Coronary artery (tissue), 2 donors: ENCODE measurements at regions not wholly inside any gene's neighbourhood (a gene's known extent, or its start where the extent isn't known, plus 50 kb on each side); places are given as distances from the start of the nearest gene placed in this dataset.

Experiments used
- DNase-seq: peaks from one replicate; pipeline ENCODE4 v3.0.0-alpha.2; 2017; ENCODE audit warnings: low spot score
- H3K27ac ChIP-seq, 2 donors: fragments of 200-600 bp; sonication (generic); one replicate each; pipeline ENCODE4 v1.5.1; 2016 to 2019
- H3K4me3 ChIP-seq: fragments of 200-600 bp; sonication (generic); 2 replicates; pipeline ENCODE4 v1.5.1; 2016; ENCODE audit warnings: mild to moderate bottlenecking, moderate library complexity
- CTCF ChIP-seq: fragments of 200-600 bp; sonication (generic); IDR thresholded peaks from one replicate; pipeline ENCODE4 v1.5.1; 2019; ENCODE audit warnings: antibody characterized with exemption

GRCh38 chrX:96436105-96436504 lies 248.5 kb upstream of the DIAPH2 start:
- TF ChIP-seq CTCF = no peak
- H3K4me3 ChIP-seq = no peak overlapping the region
- DNase-seq = no peak
- peak overlapping the region in 1 of 2 donors; percentile 59 for H3K27ac ChIP-seq

GRCh38 chrX:96438803-96439202 lies 245.8 kb upstream of the DIAPH2 start:
- Histone ChIP-seq H3K4me3 (no peak overlapping the region), H3K27ac (no peak overlapping the region)
- no peak for DNase-seq
- TF ChIP-seq CTCF = no peak

DNA sequence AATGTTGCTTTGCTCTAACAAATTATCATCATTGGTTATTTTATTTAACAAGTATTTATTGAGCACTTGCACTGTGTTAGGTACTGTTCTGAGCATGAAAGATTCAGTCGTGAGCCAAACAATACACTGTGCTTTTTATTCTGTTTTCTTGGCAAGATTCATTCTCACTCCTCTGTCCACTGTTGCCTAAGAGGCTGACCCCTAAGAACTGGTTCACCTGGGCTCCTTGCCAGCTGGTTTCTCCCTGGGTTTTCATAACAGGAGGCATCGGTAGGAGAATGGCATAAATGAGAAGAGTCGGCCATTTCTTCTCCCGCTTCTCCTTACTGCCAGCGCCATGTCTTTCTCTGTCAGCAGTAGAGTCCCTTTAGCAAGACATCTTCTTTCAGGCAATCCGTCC lies 243.7 kb upstream of the DIAPH2 start:
- DNase-seq = no peak

DNA sequence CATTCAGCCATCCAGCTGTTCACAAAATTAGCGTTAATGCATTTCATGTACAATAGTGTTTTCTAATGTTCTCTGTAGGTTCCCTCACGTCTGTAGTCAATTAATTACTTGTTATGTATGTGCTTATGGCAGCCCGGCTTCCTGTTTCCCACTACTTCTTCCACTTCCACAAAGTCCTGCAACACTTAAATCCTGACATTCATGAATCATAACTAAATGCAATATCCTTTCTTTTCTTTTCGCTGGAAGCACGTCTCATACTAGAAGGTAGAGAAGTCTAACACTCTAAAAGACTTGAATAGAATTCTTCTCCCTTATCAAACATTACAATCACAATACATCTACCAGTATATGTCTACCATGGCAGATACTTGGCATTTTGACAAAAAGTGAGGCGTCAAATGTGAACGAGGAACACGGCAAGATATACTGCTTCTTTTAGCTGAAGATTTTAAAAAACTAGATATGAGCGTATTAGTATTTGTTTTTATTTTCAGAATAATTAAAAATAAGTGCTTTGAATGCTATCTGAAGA lies 239.0 kb upstream of the DIAPH2 start:
- TF ChIP-seq CTCF = no peak
- Histone ChIP-seq H3K27ac (no peak overlapping the region), H3K4me3 (no peak overlapping the region)
- no peak for DNase-seq

More for the DNA sequence above, 243.7 kb upstream of the DIAPH2 start:
- TF ChIP-seq CTCF = no peak
- Histone ChIP-seq H3K4me3 (no peak overlapping the region), H3K27ac (no peak overlapping the region)

DNA sequence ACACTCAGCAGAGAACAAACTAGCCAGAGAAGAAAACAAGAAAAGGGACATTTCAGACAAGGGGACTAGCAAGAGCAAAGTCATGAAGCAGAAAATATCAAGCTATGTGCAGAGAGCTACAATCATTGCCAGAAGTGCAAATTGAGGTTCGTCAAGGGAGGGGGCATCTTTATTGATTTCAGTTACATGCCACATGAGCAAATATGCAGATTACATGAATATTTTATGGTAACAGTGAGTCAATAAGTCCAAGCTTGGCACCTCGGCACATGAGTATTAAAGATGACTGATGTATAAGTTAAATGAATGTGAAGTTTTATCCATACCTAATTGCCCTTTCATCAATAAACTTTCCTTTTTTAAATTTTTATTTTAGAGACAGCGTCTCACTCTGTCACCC lies 238.1 kb upstream of the DIAPH2 start:
- no peak overlapping the region for H3K27ac ChIP-seq
- TF ChIP-seq CTCF = no peak
- DNase-seq = no peak
- no peak overlapping the region for H3K4me3 ChIP-seq

DNA sequence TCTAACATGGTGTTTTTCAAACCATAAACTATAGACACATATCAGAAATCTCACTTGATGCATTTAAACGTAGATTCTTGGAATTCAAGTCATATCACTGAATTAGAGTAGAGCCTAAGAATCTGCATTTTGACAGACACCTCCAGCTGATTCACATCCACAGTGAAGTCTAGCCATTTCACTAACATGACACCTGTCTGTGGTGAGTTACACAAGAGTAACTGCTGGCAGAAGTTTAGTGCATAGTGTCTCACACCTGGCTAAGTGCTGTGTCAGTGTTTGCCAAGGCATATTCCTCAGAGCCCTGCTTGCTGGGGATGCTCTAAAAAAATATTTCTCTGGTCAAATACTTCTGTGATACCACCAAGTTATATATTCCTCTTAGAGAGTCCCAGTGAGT lies 237.5 kb upstream of the DIAPH2 start:
- TF ChIP-seq CTCF = no peak
- DNase-seq = no peak

DNA sequence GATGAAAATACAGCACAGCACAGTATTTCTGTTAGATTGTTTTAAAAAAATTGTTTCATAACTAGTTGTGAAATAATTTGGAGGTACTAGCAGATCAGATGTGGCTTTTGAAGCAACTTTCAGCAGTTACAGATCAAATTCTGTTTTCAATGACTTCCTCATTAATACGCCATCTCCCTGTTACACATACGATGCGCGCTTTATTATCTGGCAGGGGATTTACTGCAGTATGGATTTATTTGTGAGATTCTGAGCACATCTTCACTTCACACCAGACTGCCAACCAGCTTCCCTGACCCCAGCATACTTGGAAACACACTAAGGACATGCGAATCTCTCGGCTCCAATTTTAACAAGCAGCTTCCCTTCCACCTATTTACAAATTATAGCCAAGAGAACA lies 235.5 kb upstream of the DIAPH2 start:
- no peak overlapping the region for H3K4me3 ChIP-seq
- no peak for TF ChIP-seq CTCF
- H3K27ac ChIP-seq = no peak overlapping the region
- DNase-seq = no peak

More for the DNA sequence above, 237.5 kb upstream of the DIAPH2 start:
- H3K4me3 ChIP-seq = no peak overlapping the region
- no peak overlapping the region for H3K27ac ChIP-seq
